SK-N-SH (cell line): ENCODE measurements at regions not wholly inside any gene's neighbourhood (a gene's known extent, or its start where the extent isn't known, plus 50 kb on each side); places are given as distances from the start of the nearest gene placed in this dataset.

Experiments used
- CHD2 ChIP-seq: fragments of 150-350 bp; IDR thresholded peaks from 2 replicates; pipeline ENCODE4 v1.6.1; 2018; ENCODE audit warnings: low read length; ENCODE audit not compliant: partially characterized antibody
- EP300 ChIP-seq, 2 experiments: IDR thresholded peaks; 2 replicates each; pipeline versions ENCODE4 v1.4.0 to v1.6.1; 2012; ENCODE audit warnings: borderline replicate concordance in 1 of 2, low read depth in 1 of 2, low read length in 1 of 2
- FOXM1 ChIP-seq: IDR thresholded peaks from 2 replicates; pipeline ENCODE4 v1.4.0; 2012; ENCODE audit warnings: low read depth, mild to moderate bottlenecking
- JUND ChIP-seq: IDR thresholded peaks from 2 replicates; pipeline ENCODE4 v1.4.0; 2012
- RAD21 ChIP-seq: IDR thresholded peaks from 2 replicates; pipeline ENCODE4 v1.6.1; 2012; ENCODE audit warnings: mild to moderate bottlenecking, low read length
- TAF1 ChIP-seq: IDR thresholded peaks from 2 replicates; pipeline ENCODE4 v1.6.1; 2012; ENCODE audit warnings: low read depth, mild to moderate bottlenecking, low read length, moderate library complexity, borderline replicate concordance
- ZBTB33 ChIP-seq: IDR thresholded peaks from 2 replicates; pipeline ENCODE4 v1.4.0; 2012; ENCODE audit warnings: low read depth, borderline replicate concordance
- TF ChIP-seq, protein P1 (sequence below): fragments of 200-600 bp; sonication (generic); IDR thresholded peaks from 2 replicates; pipeline ENCODE4 v1.6.1; 2017; ENCODE audit warnings: antibody characterized with exemption, mild to moderate bottlenecking, moderate library complexity

DNA sequence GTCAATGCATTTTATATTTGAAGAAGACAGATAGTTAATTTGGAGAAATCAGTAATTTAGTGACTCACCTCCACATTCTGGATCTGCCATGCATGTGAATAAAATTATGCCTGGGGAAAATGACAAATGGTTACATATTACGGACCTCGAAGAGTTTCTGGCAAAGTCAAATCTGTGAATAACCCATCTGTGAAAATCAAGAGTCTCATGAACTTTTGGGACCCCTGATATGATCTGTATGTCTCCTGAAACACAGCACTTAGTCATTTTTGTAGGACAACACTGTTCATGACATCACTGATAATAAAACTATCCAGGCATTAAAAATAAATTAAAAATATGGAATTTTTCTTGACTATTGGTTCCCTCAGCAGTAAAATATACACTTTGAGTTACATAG is 584.5 kb downstream of the TLE4 start:
- TF ChIP-seq EP300 (IDR thresholded peaks at IDR 0.05; ENCODE audit: borderline replicate concordance in 1 of 2, low read depth in 1 of 2, low read length in 1 of 2) (no peak), TAF1 (no peak), ZBTB33 (no peak), FOXM1 (no peak), RAD21 (no peak), JUND (no peak), CHD2 (no peak)
- TF ChIP-seq, protein P1, sequence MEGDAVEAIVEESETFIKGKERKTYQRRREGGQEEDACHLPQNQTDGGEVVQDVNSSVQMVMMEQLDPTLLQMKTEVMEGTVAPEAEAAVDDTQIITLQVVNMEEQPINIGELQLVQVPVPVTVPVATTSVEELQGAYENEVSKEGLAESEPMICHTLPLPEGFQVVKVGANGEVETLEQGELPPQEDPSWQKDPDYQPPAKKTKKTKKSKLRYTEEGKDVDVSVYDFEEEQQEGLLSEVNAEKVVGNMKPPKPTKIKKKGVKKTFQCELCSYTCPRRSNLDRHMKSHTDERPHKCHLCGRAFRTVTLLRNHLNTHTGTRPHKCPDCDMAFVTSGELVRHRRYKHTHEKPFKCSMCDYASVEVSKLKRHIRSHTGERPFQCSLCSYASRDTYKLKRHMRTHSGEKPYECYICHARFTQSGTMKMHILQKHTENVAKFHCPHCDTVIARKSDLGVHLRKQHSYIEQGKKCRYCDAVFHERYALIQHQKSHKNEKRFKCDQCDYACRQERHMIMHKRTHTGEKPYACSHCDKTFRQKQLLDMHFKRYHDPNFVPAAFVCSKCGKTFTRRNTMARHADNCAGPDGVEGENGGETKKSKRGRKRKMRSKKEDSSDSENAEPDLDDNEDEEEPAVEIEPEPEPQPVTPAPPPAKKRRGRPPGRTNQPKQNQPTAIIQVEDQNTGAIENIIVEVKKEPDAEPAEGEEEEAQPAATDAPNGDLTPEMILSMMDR: no peak
